ENCODE measurements at regions not wholly inside any gene's neighbourhood (a gene's known extent, or its start where the extent isn't known, plus 50 kb on each side); places are given as distances from the start of the nearest gene placed in this dataset.

DNA sequence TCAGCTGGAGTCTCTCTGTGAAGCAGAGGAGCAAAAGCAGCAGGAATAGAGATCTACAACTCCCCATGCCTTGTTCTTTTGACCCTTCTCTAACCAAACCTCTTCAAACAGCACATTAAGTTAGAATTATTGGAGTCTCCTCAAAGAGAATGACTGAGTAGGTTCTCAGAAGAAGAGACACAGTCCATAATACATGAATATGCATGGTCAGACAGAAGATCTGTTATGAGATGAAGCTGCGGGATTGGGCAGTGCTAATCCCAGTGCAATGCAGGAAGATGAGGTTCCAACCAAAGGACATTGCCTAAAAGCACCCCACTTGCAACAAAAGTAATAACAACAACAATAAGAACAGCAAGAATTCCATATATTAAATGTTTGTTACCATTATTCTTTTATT lies 887.9 kb upstream of the TENM4 start:
- H3K4me3 ChIP-seq (ENCODE audit: low read depth, low read length) = no peak overlapping the region
- in situ Hi-C loops (cut with HindIII; ENCODE audit: low sequenced_read_pairs) = no loop called here
- TF ChIP-seq, protein P1, sequence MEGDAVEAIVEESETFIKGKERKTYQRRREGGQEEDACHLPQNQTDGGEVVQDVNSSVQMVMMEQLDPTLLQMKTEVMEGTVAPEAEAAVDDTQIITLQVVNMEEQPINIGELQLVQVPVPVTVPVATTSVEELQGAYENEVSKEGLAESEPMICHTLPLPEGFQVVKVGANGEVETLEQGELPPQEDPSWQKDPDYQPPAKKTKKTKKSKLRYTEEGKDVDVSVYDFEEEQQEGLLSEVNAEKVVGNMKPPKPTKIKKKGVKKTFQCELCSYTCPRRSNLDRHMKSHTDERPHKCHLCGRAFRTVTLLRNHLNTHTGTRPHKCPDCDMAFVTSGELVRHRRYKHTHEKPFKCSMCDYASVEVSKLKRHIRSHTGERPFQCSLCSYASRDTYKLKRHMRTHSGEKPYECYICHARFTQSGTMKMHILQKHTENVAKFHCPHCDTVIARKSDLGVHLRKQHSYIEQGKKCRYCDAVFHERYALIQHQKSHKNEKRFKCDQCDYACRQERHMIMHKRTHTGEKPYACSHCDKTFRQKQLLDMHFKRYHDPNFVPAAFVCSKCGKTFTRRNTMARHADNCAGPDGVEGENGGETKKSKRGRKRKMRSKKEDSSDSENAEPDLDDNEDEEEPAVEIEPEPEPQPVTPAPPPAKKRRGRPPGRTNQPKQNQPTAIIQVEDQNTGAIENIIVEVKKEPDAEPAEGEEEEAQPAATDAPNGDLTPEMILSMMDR (IDR thresholded peaks at IDR 0.05; ENCODE audit: low read depth, low read length) = no peak
- DNase-seq (ENCODE audit: low read depth, low spot score) = peak; percentile 19

GRCh38 chr11:80327956-80328614 lies 887.3 kb upstream of the TENM4 start:
- no peak overlapping the region for H3K4me3 ChIP-seq (ENCODE audit: low read depth, low read length)
- DNase-seq (ENCODE audit: low read depth, low spot score) = peak; percentile 12
- in situ Hi-C loops (cut with HindIII; ENCODE audit: low sequenced_read_pairs) = no loop called here
- TF ChIP-seq, protein P1 (IDR thresholded peaks at IDR 0.05; ENCODE audit: low read depth, low read length) = no peak

- in situ Hi-C loops (cut with HindIII; ENCODE audit: low sequenced_read_pairs) = no loop called here
- no peak overlapping the region for H3K4me3 ChIP-seq (ENCODE audit: low read depth, low read length)
- TF ChIP-seq, protein P1 (IDR thresholded peaks at IDR 0.05; ENCODE audit: low read depth, low read length) = no peak
- DNase-seq (ENCODE audit: low read depth, low spot score) = no peak
These were observed 881.0 kb upstream of the TENM4 start for GRCh38 chr11:80321786-80322185.

DNA sequence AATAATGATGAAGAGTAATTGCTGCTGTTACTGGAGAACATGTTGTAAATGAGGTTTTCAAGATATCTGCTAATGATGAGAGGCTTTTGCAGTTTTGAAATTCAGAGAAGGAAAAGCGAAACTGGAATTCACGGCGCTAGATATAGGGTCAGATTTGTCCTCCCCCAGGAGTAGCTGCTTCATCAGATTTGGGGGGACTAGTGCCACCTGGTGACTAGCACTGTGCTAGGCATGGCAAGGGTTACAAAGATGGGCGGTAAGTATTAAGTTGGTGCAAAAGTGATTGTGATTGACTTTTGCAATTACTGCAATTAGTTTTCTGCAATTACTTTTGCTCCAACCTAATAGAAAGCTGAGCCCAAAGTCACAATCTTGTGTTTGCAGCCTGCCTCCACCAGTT lies 879.9 kb upstream of the TENM4 start:
- TF ChIP-seq, protein P1 (IDR thresholded peaks at IDR 0.05; ENCODE audit: low read depth, low read length) = peak; percentile 28
- no peak overlapping the region for H3K4me3 ChIP-seq (ENCODE audit: low read depth, low read length)
- no peak for DNase-seq (ENCODE audit: low read depth, low spot score)
- in situ Hi-C loops (cut with HindIII; ENCODE audit: low sequenced_read_pairs) = no loop called here

DNA sequence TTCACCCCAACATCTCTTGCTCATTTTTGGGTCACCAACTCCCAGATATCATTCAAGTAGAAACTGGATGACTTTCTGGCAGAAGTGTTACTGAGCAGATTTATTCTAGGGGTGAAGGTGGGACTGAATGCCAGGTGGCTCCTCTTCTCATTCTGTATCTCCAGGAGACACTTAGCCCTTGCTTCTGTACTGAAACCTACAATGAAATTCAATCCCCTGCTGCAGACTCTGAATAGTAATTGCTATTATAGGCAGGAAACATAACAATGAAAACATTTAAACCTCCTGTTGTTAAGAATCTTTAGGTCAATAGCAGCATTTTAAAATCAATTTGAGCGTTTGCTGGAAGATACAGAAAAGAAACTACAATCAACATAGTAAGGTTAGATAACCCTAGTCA lies 879.4 kb upstream of the TENM4 start:
- in situ Hi-C loops (cut with HindIII; ENCODE audit: low sequenced_read_pairs) = no loop called here
- TF ChIP-seq, protein P1 (IDR thresholded peaks at IDR 0.05; ENCODE audit: low read depth, low read length) = no peak
- no peak for DNase-seq (ENCODE audit: low read depth, low spot score)
- H3K4me3 ChIP-seq (ENCODE audit: low read depth, low read length) = no peak overlapping the region

- in situ Hi-C loops (cut with HindIII; ENCODE audit: low sequenced_read_pairs) = no loop called here
- TF ChIP-seq, protein P1 (IDR thresholded peaks at IDR 0.05; ENCODE audit: low read depth, low read length) = no peak
- no peak overlapping the region for H3K4me3 ChIP-seq (ENCODE audit: low read depth, low read length)
- no peak for DNase-seq (ENCODE audit: low read depth, low spot score)
These were observed 876.8 kb upstream of the TENM4 start for GRCh38 chr11:80317612-80318011.
